Astrocyte of the cerebellum (primary cell): ENCODE measurements at regions not wholly inside any gene's neighbourhood (a gene's known extent, or its start where the extent isn't known, plus 50 kb on each side); places are given as distances from the start of the nearest gene placed in this dataset.

Experiments
- DNase-seq: peaks from one replicate; pipeline ENCODE4 v3.0.0-alpha.2; 2011; ENCODE audit warnings: low read depth
- H3K4me3 ChIP-seq: 2 replicates; pipeline ENCODE4 v1.5.1; 2011; ENCODE audit warnings: mild to moderate bottlenecking, low read depth, low read length, moderate library complexity
- CTCF ChIP-seq: IDR thresholded peaks from 2 replicates; pipeline ENCODE4 v1.5.1; 2012; ENCODE audit warnings: low read length, low read depth, moderate library complexity, mild to moderate bottlenecking; ENCODE audit errors: missing control alignments
- in situ Hi-C: cut with HindIII; loops from 2 replicates; pipeline ENCODE4 v1.10.0; 2017; ENCODE audit warnings: low sequenced_read_pairs

- TF ChIP-seq CTCF = no peak
These were observed 195.3 kb upstream of the HTR2A start for GRCh38 chr13:47092202-47092601.

GRCh38 chr13:47087841-47088240, 191.0 kb upstream of the HTR2A start:
- in situ Hi-C loops = no loop called here
- no peak overlapping the region for H3K4me3 ChIP-seq
- no peak for TF ChIP-seq CTCF
- DNase-seq = no peak

More at GRCh38 chr13:47092202-47092601, 195.3 kb upstream of the HTR2A start:
- DNase-seq = no peak
- in situ Hi-C loops = no loop called here
- H3K4me3 ChIP-seq = no peak overlapping the region

GRCh38 chr13:47087241-47087640, 190.4 kb upstream of the HTR2A start:
- in situ Hi-C loops = no loop called here
- TF ChIP-seq CTCF = no peak
- H3K4me3 ChIP-seq = no peak overlapping the region
- DNase-seq = no peak

GRCh38 chr13:47085346-47085745, 188.5 kb upstream of the HTR2A start:
- in situ Hi-C loops = no loop called here
- TF ChIP-seq CTCF = no peak
- no peak overlapping the region for H3K4me3 ChIP-seq
- no peak for DNase-seq

- in situ Hi-C loops = no loop called here
- DNase-seq = no peak
- no peak for TF ChIP-seq CTCF
- no peak overlapping the region for H3K4me3 ChIP-seq
These were observed 185.0 kb upstream of the HTR2A start for GRCh38 chr13:47081850-47082249.

- in situ Hi-C loops = no loop called here
- TF ChIP-seq CTCF = no peak
- DNase-seq = no peak
These were observed 184.4 kb upstream of the HTR2A start for GRCh38 chr13:47081246-47081645.

GRCh38 chr13:47080621-47081020, 183.8 kb upstream of the HTR2A start:
- in situ Hi-C loops = no loop called here
- no peak for DNase-seq
- H3K4me3 ChIP-seq = no peak overlapping the region
- no peak for TF ChIP-seq CTCF

More at GRCh38 chr13:47081246-47081645, 184.4 kb upstream of the HTR2A start:
- no peak overlapping the region for H3K4me3 ChIP-seq
